B cell (primary cell): ENCODE measurements at regions not wholly inside any gene's neighbourhood (a gene's known extent, or its start where the extent isn't known, plus 50 kb on each side); places are given as distances from the start of the nearest gene placed in this dataset.

ENCODE experiments used
- ATAC-seq: fragments of 200-7000 bp; cut with Tn5 transposase; one replicate; pipeline ENCODE4 v1.10.0; 2021; ENCODE audit warnings: low read depth, mild to moderate bottlenecking, moderate number of reproducible peaks, moderate library complexity
- CTCF ChIA-PET: fragments of 350-600 bp; sonication (Branson Sonifier 250); formaldehyde crosslinking; loops from one replicate; lab custom pipeline; 2021; ENCODE audit warnings: antibody characterized with exemption, inconsistent platforms; lab: Charles Lee
- POLR2A ChIA-PET: fragments of 350-600 bp; sonication (Branson Sonifier 250); formaldehyde crosslinking; loops from one replicate; lab custom pipeline; 2021; ENCODE audit warnings: antibody characterized with exemption; lab: Charles Lee
- DNase-seq: peaks from one replicate; pipeline ENCODE4 v3.0.0; 2013
- H2AFZ ChIP-seq: 2 replicates; pipeline ENCODE4 v1.6.1; 2012; ENCODE audit warnings: mild to moderate bottlenecking, low read depth, low read length; ENCODE audit not compliant: insufficient read depth, poor library complexity, severe bottlenecking
- H3K27ac ChIP-seq, 2 donors: 1 replicate in 1 of 2; 2 replicates in 1 of 2; pipeline ENCODE4 v1.5.1; 2012 to 2013; ENCODE audit warnings: low read length in 2 of 2, mild to moderate bottlenecking in 2 of 2, moderate library complexity in 1 of 2
- H3K27me3 ChIP-seq, 4 experiments: fragments of 200-600 bp in 1 of 4; sonication (generic) in 1 of 4; replicated peaks in 1 of 4; 1 replicate in 2 of 4; 2 replicates in 2 of 4; pipeline versions ENCODE4 v1.6.1 to v1.7.0; 2013 to 2016; ENCODE audit warnings: low read length in 3 of 4, mild to moderate bottlenecking in 2 of 4, mixed read lengths in 1 of 4, moderate library complexity in 1 of 4; ENCODE audit not compliant: insufficient read depth in 4 of 4, control insufficient read depth in 3 of 4; ENCODE audit errors: control extremely low read depth in 1 of 4
- H3K36me3 ChIP-seq, 2 experiments: replicated peaks in 1 of 2; 1 replicate in 1 of 2; 2 replicates in 1 of 2; pipeline versions ENCODE4 v1.6.1 to v1.7.1; 2013; ENCODE audit warnings: low read length in 1 of 2; ENCODE audit not compliant: insufficient read depth in 2 of 2, control insufficient read depth in 1 of 2; ENCODE audit errors: control extremely low read depth in 1 of 2, extremely low read depth in 1 of 2
- H3K4me1 ChIP-seq, 2 donors: fragments of 200-600 bp in 1 of 2; sonication (generic) in 1 of 2; 1 replicate in 1 of 2; 2 replicates in 1 of 2; pipeline versions ENCODE4 v1.5.1 to v1.6.1; 2013 to 2017; ENCODE audit warnings: low read length in 2 of 2; ENCODE audit not compliant: control insufficient read depth in 2 of 2, insufficient read depth in 2 of 2
- H3K4me2 ChIP-seq: replicated peaks from 2 replicates; pipeline ENCODE3; 2012; ENCODE audit warnings: mild to moderate bottlenecking, low read depth, low read length; ENCODE audit not compliant: poor library complexity, severe bottlenecking
- H3K4me3 ChIP-seq, 5 experiments: fragments of 200-600 bp in 1 of 5; sonication (generic) in 1 of 5; 1 replicate in 3 of 5; 2 replicates in 2 of 5; pipeline versions ENCODE4 v1.5.1 to v1.7.0; 2011 to 2016; ENCODE audit warnings: low read length in 4 of 5, mild to moderate bottlenecking in 4 of 5, low read depth in 2 of 5, control low read depth in 1 of 5, moderate library complexity in 1 of 5; ENCODE audit not compliant: insufficient read depth in 1 of 5; ENCODE audit errors: control extremely low read depth in 1 of 5, extremely low read depth in 1 of 5
- H3K79me2 ChIP-seq: fragments of 200-600 bp; sonication (generic); one replicate; pipeline ENCODE4 v1.6.0; 2016; ENCODE audit warnings: low read length; ENCODE audit not compliant: control insufficient read depth, insufficient read depth
- H3K9ac ChIP-seq: fragments of 200-600 bp; sonication (generic); 2 replicates; pipeline ENCODE4 v1.6.1; 2017; ENCODE audit warnings: mild to moderate bottlenecking, low read length, moderate library complexity
- H3K9me3 ChIP-seq, 3 donors: one replicate each; pipeline versions ENCODE4 v1.6.1 to v1.7.1; 2013; ENCODE audit warnings: low read length in 2 of 3; ENCODE audit not compliant: control insufficient read depth in 2 of 3, insufficient read depth in 1 of 3; ENCODE audit errors: control extremely low read depth in 1 of 3
- H4K20me1 ChIP-seq: 2 replicates; pipeline ENCODE4 v1.6.0; 2012; ENCODE audit warnings: mild to moderate bottlenecking, low read length; ENCODE audit not compliant: insufficient read depth, control insufficient read depth, poor library complexity, severe bottlenecking
- H3K27ac Mint-ChIP-seq: one replicate; pipeline ENCODE4 v1.8.0; 2021; ENCODE audit warnings: mixed read lengths
- H3K27me3 Mint-ChIP-seq: one replicate; pipeline ENCODE4 v1.8.0; 2021; ENCODE audit warnings: mixed read lengths
- H3K4me1 Mint-ChIP-seq: one replicate; pipeline ENCODE4 v1.8.0; 2021; ENCODE audit warnings: mixed read lengths
- H3K4me3 Mint-ChIP-seq: one replicate; pipeline ENCODE4 v1.8.0; 2021; ENCODE audit warnings: mixed read lengths
- H3K9me3 Mint-ChIP-seq: one replicate; pipeline ENCODE4 v1.8.0; 2022; ENCODE audit warnings: mixed read lengths; ENCODE audit not compliant: insufficient read depth
- CTCF ChIP-seq: fragments of 200-600 bp; IDR thresholded peaks from one replicate; pipeline ENCODE4 v1.8.0; 2022; ENCODE audit warnings: antibody characterized with exemption, mild to moderate bottlenecking
- EZH2 ChIP-seq: IDR thresholded peaks from 2 replicates; pipeline ENCODE4 v1.6.1; 2012; ENCODE audit warnings: borderline replicate concordance, low read depth, mild to moderate bottlenecking, moderate library complexity, low read length; ENCODE audit not compliant: insufficient read depth, poor library complexity, severe bottlenecking
- WGBS: methylation state at CpG from one replicate; pipeline ENCODE4 v1.1.5; 2013; ENCODE audit warnings: missing lambda C conversion rate; ENCODE audit not compliant: insufficient coverage; 5-methylcytosine and 5-hydroxymethylcytosine counted together
- intact Hi-C: fragments of 100-400 bp; cut with micrococcal nuclease; formaldehyde crosslinking; loops from one replicate; pipeline ENCODE4 v1.10.0; 2022

GRCh38 chr10:128873411-128874054 is 593.5 kb upstream of the MGMT start:
- CTCF ChIA-PET, result no interaction called here
- no peak overlapping the region for H3K4me3 Mint-ChIP-seq
- H3K9me3 Mint-ChIP-seq, result no peaks in the 10 kb centered on the region
- Histone ChIP-seq H3K4me3 (no peak overlapping the region), H3K4me2 (no peak overlapping the region), H2AFZ (no peak overlapping the region), H4K20me1 (no peaks in the 10 kb centered on the region), H3K36me3 (no peaks in the 10 kb centered on the region), H3K4me1 (no peaks in the 10 kb centered on the region), H3K27ac (no peak overlapping the region), H3K27me3 (no peaks in the 10 kb centered on the region), H3K79me2 (no peaks in the 10 kb centered on the region), H3K9ac (no peak overlapping the region), H3K9me3 (peaks cover 0 to 2% (median 0%) of the 10 kb centered on the region in 3 donors)
- WGBS, result no CpG with 5 or more reads among the region's 6 CpGs
- TF ChIP-seq CTCF, result no peak
- no peak for TF ChIP-seq EZH2
- intact Hi-C loops, result no loop called here
- H3K4me1 Mint-ChIP-seq, result no peaks in the 10 kb centered on the region
- ATAC-seq, result no peak
- H3K27me3 Mint-ChIP-seq, result peaks cover 4% of the 10 kb centered on the region
- POLR2A ChIA-PET, result no interaction called here
- no peak overlapping the region for H3K27ac Mint-ChIP-seq
- no peak for DNase-seq

GRCh38 chr10:128874331-128874730 is 592.7 kb upstream of the MGMT start:
- Mint-ChIP-seq H3K9me3 (no peaks in the 10 kb centered on the region), H3K27ac (no peak overlapping the region), H3K4me1 (no peaks in the 10 kb centered on the region), H3K4me3 (no peak overlapping the region), H3K27me3 (peaks cover 6% of the 10 kb centered on the region)
- POLR2A ChIA-PET, result no interaction called here
- H3K4me2 ChIP-seq, result no peak overlapping the region
- H3K9me3 ChIP-seq, result peaks cover 0 to 2% (median 0%) of the 10 kb centered on the region in 3 donors
- no peak overlapping the region for H3K9ac ChIP-seq
- ATAC-seq, result no peak
- TF ChIP-seq EZH2 (no peak), CTCF (no peak)
- no peak for DNase-seq
- H3K27me3 ChIP-seq, result no peaks in the 10 kb centered on the region
- H3K4me3 ChIP-seq, result no peak overlapping the region
- H3K4me1 ChIP-seq, result no peaks in the 10 kb centered on the region
- CTCF ChIA-PET, result no interaction called here
- no CpG with 5 or more reads among the region's 3 CpGs for whole genome bisulfite sequencing
- no peaks in the 10 kb centered on the region for H3K36me3 ChIP-seq
- H3K79me2 ChIP-seq, result no peaks in the 10 kb centered on the region
- no peak overlapping the region for H2AFZ ChIP-seq
- H3K27ac ChIP-seq, result no peak overlapping the region
- intact Hi-C loops, result no loop called here
- H4K20me1 ChIP-seq, result no peaks in the 10 kb centered on the region
